GM18858 (cell line): ENCODE measurements at regions not wholly inside any gene's neighbourhood (a gene's known extent, or its start where the extent isn't known, plus 50 kb on each side); places are given as distances from the start of the nearest gene placed in this dataset.

Experiments
- ATAC-seq: cut with Tn5 transposase; IDR thresholded peaks from one replicate; pipeline ENCODE4 v1.9.1; 2021; ENCODE audit not compliant: unreplicated experiment

- ATAC-seq = no peak
Measured at GRCh38 chr18:68035774-68036522, 519.4 kb upstream of the DSEL start.

- no peak for ATAC-seq
Measured at GRCh38 chr18:68034296-68034695, 517.8 kb upstream of the DSEL start.

GRCh38 chr18:68033466-68033865 is 516.9 kb upstream of the DSEL start:
- ATAC-seq = no peak

- ATAC-seq = no peak
Measured at GRCh38 chr18:68024716-68025115, 508.2 kb upstream of the DSEL start.

GRCh38 chr18:68017385-68017784 is 500.9 kb upstream of the DSEL start:
- no peak for ATAC-seq

GRCh38 chr18:67997496-67997895 is 481.0 kb upstream of the DSEL start:
- ATAC-seq = no peak

GRCh38 chr18:67995769-67996168 is 479.2 kb upstream of the DSEL start:
- no peak for ATAC-seq

GRCh38 chr18:67980241-67980640 is 463.7 kb upstream of the DSEL start:
- ATAC-seq = peak; percentile 54

- ATAC-seq = no peak
Measured at GRCh38 chr18:67977067-67977616, 460.6 kb upstream of the DSEL start.

GRCh38 chr18:67973916-67974315 is 457.4 kb upstream of the DSEL start:
- no peak for ATAC-seq

- no peak for ATAC-seq
Measured at GRCh38 chr18:67969458-67969857, 452.9 kb upstream of the DSEL start.

- no peak for ATAC-seq
Measured at GRCh38 chr18:67966224-67966623, 449.7 kb upstream of the DSEL start.

- no peak for ATAC-seq
Measured at GRCh38 chr18:67964462-67964861, 447.9 kb upstream of the DSEL start.

- ATAC-seq = no peak
Measured at GRCh38 chr18:67961701-67962440, 445.4 kb upstream of the DSEL start.

- ATAC-seq = no peak
Measured at GRCh38 chr18:67957684-67958083, 441.2 kb upstream of the DSEL start.

GRCh38 chr18:67954594-67954993 is 438.1 kb upstream of the DSEL start:
- ATAC-seq = no peak

- no peak for ATAC-seq
Measured at GRCh38 chr18:67951137-67951536, 434.6 kb upstream of the DSEL start.

GRCh38 chr18:67938660-67939059 is 422.1 kb upstream of the DSEL start:
- ATAC-seq = no peak

- ATAC-seq = peak; percentile 55
Measured at GRCh38 chr18:67935638-67936037, 419.1 kb upstream of the DSEL start.

GRCh38 chr18:67933271-67933670 is 416.8 kb upstream of the DSEL start:
- no peak for ATAC-seq

GRCh38 chr18:67932271-67932670 is 415.8 kb upstream of the DSEL start:
- no peak for ATAC-seq
